AG10803 (cell line): ENCODE measurements at regions not wholly inside any gene's neighbourhood (a gene's known extent, or its start where the extent isn't known, plus 50 kb on each side); places are given as distances from the start of the nearest gene placed in this dataset.

Experiments used
- DNase-seq: peaks from one replicate; pipeline ENCODE4 v3.0.0; 2010; ENCODE audit warnings: low read depth
- H3K4me3 ChIP-seq: 2 replicates; pipeline ENCODE4 v1.5.1; 2011; ENCODE audit warnings: mild to moderate bottlenecking, low read length, control low read depth
- TF ChIP-seq, protein P1 (sequence below): conservative IDR thresholded peaks from 2 replicates; pipeline ENCODE4 v1.5.1; 2011; ENCODE audit warnings: mild to moderate bottlenecking, low read length, control low read depth, inconsistent platforms

DNA sequence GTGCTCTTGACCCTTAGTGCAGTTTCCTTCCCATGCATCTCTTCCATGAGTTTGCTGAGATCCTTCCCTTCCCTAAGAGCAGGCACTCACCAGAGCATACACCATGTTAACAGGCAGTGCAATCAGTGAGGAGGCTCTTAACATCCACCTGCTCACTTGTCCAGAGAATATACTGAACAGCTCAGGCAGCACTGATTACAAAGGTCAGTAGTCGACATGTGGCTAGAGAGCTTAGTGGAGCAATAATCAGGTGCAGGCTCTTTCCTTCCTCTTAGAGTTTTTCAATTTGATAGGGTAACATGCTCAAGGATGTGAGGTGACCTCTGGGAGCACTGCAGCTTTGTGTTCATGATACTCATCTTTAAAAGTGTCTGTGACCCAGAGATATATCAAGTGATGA lies 144.1 kb upstream of the SETBP1 start:
- DNase-seq: no peak
- no peak overlapping the region for H3K4me3 ChIP-seq
- TF ChIP-seq, protein P1, sequence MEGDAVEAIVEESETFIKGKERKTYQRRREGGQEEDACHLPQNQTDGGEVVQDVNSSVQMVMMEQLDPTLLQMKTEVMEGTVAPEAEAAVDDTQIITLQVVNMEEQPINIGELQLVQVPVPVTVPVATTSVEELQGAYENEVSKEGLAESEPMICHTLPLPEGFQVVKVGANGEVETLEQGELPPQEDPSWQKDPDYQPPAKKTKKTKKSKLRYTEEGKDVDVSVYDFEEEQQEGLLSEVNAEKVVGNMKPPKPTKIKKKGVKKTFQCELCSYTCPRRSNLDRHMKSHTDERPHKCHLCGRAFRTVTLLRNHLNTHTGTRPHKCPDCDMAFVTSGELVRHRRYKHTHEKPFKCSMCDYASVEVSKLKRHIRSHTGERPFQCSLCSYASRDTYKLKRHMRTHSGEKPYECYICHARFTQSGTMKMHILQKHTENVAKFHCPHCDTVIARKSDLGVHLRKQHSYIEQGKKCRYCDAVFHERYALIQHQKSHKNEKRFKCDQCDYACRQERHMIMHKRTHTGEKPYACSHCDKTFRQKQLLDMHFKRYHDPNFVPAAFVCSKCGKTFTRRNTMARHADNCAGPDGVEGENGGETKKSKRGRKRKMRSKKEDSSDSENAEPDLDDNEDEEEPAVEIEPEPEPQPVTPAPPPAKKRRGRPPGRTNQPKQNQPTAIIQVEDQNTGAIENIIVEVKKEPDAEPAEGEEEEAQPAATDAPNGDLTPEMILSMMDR: no peak; the same call in 1 of the 2 replicates

DNA sequence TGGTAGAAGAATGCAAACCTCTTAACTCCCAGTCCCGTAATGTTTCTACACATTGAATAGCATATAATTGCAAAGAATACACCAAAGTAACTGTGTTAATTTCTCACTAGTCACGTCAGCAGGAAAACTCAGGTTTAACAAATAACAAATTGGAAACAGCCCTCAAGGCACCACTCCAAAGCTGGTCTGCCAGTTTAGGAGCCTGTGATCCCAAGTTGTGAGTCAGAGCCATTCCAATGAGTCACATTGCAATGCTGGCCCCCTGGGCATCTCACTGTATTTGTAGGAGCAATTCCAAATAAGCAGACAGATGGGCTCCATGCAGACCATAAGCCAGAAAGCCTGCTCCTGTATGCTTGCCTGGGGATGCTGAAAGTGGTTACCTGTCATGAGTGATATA lies 143.2 kb upstream of the SETBP1 start:
- H3K4me3 ChIP-seq: no peak overlapping the region
- DNase-seq: peak; percentile 93
- TF ChIP-seq, protein P1: no peak

DNA sequence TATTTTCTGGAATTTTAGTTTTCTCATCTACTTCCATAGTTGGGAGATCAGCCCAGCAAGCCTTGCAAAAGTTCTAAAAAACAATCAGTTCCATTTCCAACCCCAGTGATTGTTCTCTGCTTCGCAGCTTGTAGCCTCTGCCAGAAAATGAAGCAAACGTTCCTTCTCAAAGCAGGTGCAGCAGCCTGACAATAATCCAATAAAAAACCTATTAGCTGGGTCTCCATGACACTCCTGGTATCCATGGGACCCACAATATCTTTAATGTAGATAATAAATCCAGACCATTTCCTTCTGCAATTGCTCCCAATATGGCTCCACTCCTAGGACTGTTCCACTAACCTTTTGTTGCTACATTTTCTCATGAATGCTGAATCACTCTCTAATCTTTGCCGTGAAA lies 140.8 kb upstream of the SETBP1 start:
- TF ChIP-seq, protein P1: no peak
- H3K4me3 ChIP-seq: no peak overlapping the region
- DNase-seq: no peak

DNA sequence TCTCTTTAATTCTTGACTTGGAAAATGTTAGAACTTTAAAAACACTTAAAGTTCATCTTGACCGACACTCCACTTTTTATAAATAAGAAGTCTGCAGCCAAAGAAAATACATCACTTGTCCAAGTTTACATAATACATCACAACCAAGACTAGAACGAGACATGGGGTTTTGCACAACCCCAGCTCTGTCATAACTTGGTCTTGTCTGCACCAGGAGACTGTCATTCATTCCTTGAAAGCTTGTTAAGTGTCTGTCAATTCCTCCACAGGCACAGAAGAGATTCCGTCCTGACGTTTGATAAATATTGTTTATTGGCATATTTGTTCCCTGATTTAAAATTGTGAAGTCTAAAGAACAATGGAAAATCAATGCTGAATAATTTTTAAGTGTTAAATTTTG lies 139.5 kb upstream of the SETBP1 start:
- no peak overlapping the region for H3K4me3 ChIP-seq
- no peak for DNase-seq
- TF ChIP-seq, protein P1: no peak

DNA sequence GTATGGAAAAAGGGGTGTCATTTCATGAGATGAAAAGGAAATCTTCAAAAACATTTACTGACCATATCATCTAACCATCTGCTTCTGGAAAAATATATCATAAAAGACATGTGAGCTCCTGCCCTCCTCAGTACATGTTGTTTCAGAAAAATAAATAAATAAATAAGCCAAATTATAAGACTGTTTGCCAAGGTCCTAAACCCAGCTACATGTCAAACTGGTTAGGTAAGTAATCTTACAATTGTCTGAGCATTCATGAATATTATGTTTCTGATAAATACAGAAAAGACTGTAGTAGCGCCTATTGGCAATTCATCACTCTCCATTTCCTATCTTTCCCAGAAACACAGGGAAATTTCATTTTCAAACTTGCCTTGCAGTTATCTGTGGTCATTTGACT lies 138.9 kb upstream of the SETBP1 start:
- no peak for DNase-seq
- H3K4me3 ChIP-seq: no peak overlapping the region
- TF ChIP-seq, protein P1: no peak

DNA sequence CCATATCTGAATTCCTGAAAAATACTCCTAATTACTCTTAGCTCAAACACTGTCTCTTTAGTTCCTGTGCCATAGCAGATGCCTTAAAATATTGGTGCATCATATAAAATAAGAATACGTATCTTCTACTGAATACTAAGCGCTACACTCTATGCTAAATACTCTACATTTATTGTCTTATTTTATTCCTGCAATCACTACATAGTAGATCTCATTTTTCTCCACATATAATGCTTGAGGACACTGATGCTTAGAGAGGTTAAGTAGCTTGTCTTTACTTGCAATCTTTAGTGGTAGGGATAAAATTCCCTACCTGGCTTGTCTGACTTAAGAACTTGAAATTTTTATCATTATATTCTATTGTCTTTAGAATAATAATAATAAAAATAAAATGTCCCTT lies 137.3 kb upstream of the SETBP1 start:
- TF ChIP-seq, protein P1: no peak
- no peak for DNase-seq
- no peak overlapping the region for H3K4me3 ChIP-seq

DNA sequence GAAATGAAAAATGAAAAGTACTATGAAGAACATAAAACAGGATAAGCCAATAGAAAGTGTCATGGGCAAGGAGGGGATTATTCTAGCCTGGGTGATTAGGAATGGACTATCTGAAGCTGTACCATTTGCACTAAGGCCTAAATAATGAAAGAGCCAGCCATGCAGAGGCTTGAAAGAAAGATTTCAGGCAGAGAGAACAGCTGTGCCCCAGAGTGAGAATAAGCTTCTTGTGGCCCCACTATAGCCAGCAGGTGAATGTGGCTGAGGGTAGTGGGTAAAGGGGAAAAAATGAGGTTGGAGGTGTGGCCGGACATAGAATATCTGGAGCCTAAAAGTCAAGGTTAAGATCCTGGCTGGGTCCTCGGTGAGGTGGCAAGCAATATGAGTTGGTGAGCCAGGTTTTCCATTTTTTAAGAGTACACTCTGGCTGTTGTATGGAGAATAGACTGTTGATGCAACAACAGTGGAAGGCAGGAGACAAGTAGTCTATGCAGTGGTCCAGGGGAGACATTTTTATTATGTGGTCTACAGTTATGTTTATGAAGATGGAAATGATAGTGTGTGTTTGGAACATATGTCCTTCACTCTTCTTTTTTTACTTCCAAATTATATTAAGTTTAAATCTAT lies 135.2 kb upstream of the SETBP1 start:
- no peak overlapping the region for H3K4me3 ChIP-seq
- TF ChIP-seq, protein P1: no peak
- DNase-seq: no peak
